CD4-positive, alpha-beta T cell treated with Interleukin-1 beta for 1 hour (primary cell): ENCODE measurements at regions not wholly inside any gene's neighbourhood (a gene's known extent, or its start where the extent isn't known, plus 50 kb on each side); places are given as distances from the start of the nearest gene placed in this dataset.

Source experiments
- DNase-seq, 2 donors: peaks; one replicate each; pipeline ENCODE4 v3.0.0-alpha.2; 2020 to 2022

- DNase-seq = no peak
These were observed 88.2 kb downstream of the TMA16 start for GRCh38 chr4:163582703-163583102.

GRCh38 chr4:163587867-163588266, 93.4 kb downstream of the TMA16 start:
- peak; percentile 2 to 25 for DNase-seq

- no peak for DNase-seq
These were observed 94.0 kb downstream of the TMA16 start for GRCh38 chr4:163588532-163588931.

- DNase-seq = no peak
These were observed 95.6 kb downstream of the TMA16 start for GRCh38 chr4:163590103-163590502.

- DNase-seq = no peak
These were observed 96.3 kb downstream of the TMA16 start for GRCh38 chr4:163590619-163591264.

- DNase-seq = no peak
These were observed 97.1 kb downstream of the TMA16 start for GRCh38 chr4:163591614-163592020.

GRCh38 chr4:163592212-163592611, 97.7 kb downstream of the TMA16 start:
- no peak for DNase-seq

GRCh38 chr4:163595580-163595979, 101.1 kb downstream of the TMA16 start:
- DNase-seq = no peak

GRCh38 chr4:163598028-163598427, 103.5 kb downstream of the TMA16 start:
- no peak for DNase-seq

- DNase-seq = no peak
These were observed 104.0 kb downstream of the TMA16 start for GRCh38 chr4:163598489-163598888.

GRCh38 chr4:163600727-163601126, 106.2 kb downstream of the TMA16 start:
- DNase-seq = no peak

- DNase-seq = no peak
These were observed 108.8 kb downstream of the TMA16 start for GRCh38 chr4:163603257-163603656.

GRCh38 chr4:163606896-163607691, 112.6 kb downstream of the TMA16 start:
- DNase-seq = no peak

- DNase-seq = no peak
These were observed 114.5 kb downstream of the TMA16 start for GRCh38 chr4:163609019-163609418.

GRCh38 chr4:163610648-163611047, 116.2 kb downstream of the TMA16 start:
- DNase-seq = no peak

- DNase-seq = no peak
These were observed 116.7 kb downstream of the TMA16 start for GRCh38 chr4:163611182-163611581.

- DNase-seq = no peak
These were observed 117.4 kb downstream of the TMA16 start for GRCh38 chr4:163611784-163612445.

- DNase-seq = no peak
These were observed 118.3 kb downstream of the TMA16 start for GRCh38 chr4:163612762-163613161.

- no peak for DNase-seq
These were observed 118.9 kb downstream of the TMA16 start for GRCh38 chr4:163613383-163613782.

GRCh38 chr4:163614866-163615265, 120.4 kb downstream of the TMA16 start:
- DNase-seq = no peak

- no peak for DNase-seq
These were observed 124.4 kb downstream of the TMA16 start for GRCh38 chr4:163618845-163619244.

- DNase-seq = no peak
These were observed 126.2 kb downstream of the TMA16 start for GRCh38 chr4:163620738-163621137.

- DNase-seq = no peak
These were observed 127.3 kb downstream of the TMA16 start for GRCh38 chr4:163621821-163622220.
